Glutamatergic neuron (in vitro differentiated cells): ENCODE measurements at regions not wholly inside any gene's neighbourhood (a gene's known extent, or its start where the extent isn't known, plus 50 kb on each side); places are given as distances from the start of the nearest gene placed in this dataset.
"Not testable (repeated sequence)": the region's sequence is repeated elsewhere in the genome, so short reads cannot be mapped to it uniquely, and the experiment has no call there.

Source experiments
- DNase-seq: peaks from one replicate; pipeline ENCODE4 v3.0.0; 2022
- H3K27ac Mint-ChIP-seq: one replicate; pipeline ENCODE4 v1.8.0; 2020; ENCODE audit warnings: mild to moderate bottlenecking, mixed read lengths, inconsistent platforms; ENCODE audit not compliant: unreplicated experiment
- H3K27me3 Mint-ChIP-seq: one replicate; pipeline ENCODE4 v1.8.0; 2020; ENCODE audit warnings: mild to moderate bottlenecking, moderate library complexity, mixed read lengths, inconsistent platforms; ENCODE audit not compliant: unreplicated experiment
- H3K36me3 Mint-ChIP-seq: one replicate; pipeline ENCODE4 v1.8.0; 2020; ENCODE audit warnings: mild to moderate bottlenecking, mixed read lengths, inconsistent platforms; ENCODE audit not compliant: unreplicated experiment
- H3K4me1 Mint-ChIP-seq: one replicate; pipeline ENCODE4 v1.8.0; 2020; ENCODE audit warnings: mild to moderate bottlenecking, low read depth, mixed read lengths, inconsistent platforms; ENCODE audit not compliant: unreplicated experiment
- H3K4me3 Mint-ChIP-seq: one replicate; pipeline ENCODE4 v1.8.0; 2020; ENCODE audit warnings: mild to moderate bottlenecking, mixed read lengths, inconsistent platforms; ENCODE audit not compliant: unreplicated experiment
- H3K9me3 Mint-ChIP-seq: one replicate; pipeline ENCODE4 v1.8.0; 2020; ENCODE audit warnings: mild to moderate bottlenecking, moderate library complexity, mixed read lengths, inconsistent platforms; ENCODE audit not compliant: unreplicated experiment
- TF ChIP-seq, protein P1 (sequence below): fragments of 200-600 bp; sonication (generic); IDR thresholded peaks from one replicate; pipeline ENCODE4 v1.5.0; 2021; ENCODE audit not compliant: partially characterized antibody, unreplicated experiment

DNA sequence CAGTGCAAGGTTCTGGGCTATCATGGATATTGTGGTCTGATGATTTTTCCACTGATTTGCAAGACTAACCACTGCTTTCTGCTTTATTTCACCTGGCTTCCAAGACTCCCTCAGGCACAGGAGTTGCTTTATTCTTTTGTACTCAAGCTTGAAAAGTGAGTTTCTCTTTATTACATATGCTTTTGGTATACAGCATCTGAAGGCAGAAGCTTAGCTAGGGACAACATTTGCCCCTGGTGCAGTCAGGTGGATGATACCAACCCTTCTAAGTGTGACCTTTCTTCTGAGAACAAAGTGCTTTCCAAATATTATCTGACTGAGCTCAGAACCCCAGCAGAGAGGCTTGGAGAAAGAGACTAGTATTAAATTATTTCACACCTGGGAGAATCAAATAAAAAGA lies 94.0 kb upstream of the PHACTR1 start:
- Mint-ChIP-seq H3K4me3 (no peak overlapping the region), H3K27ac (no peak overlapping the region), H3K4me1 (no peaks in the 10 kb centered on the region), H3K27me3 (no peaks in the 10 kb centered on the region), H3K36me3 (no peaks in the 10 kb centered on the region), H3K9me3 (no peaks in the 10 kb centered on the region)
- no peak for DNase-seq
- TF ChIP-seq, protein P1, sequence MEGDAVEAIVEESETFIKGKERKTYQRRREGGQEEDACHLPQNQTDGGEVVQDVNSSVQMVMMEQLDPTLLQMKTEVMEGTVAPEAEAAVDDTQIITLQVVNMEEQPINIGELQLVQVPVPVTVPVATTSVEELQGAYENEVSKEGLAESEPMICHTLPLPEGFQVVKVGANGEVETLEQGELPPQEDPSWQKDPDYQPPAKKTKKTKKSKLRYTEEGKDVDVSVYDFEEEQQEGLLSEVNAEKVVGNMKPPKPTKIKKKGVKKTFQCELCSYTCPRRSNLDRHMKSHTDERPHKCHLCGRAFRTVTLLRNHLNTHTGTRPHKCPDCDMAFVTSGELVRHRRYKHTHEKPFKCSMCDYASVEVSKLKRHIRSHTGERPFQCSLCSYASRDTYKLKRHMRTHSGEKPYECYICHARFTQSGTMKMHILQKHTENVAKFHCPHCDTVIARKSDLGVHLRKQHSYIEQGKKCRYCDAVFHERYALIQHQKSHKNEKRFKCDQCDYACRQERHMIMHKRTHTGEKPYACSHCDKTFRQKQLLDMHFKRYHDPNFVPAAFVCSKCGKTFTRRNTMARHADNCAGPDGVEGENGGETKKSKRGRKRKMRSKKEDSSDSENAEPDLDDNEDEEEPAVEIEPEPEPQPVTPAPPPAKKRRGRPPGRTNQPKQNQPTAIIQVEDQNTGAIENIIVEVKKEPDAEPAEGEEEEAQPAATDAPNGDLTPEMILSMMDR: no peak

DNA sequence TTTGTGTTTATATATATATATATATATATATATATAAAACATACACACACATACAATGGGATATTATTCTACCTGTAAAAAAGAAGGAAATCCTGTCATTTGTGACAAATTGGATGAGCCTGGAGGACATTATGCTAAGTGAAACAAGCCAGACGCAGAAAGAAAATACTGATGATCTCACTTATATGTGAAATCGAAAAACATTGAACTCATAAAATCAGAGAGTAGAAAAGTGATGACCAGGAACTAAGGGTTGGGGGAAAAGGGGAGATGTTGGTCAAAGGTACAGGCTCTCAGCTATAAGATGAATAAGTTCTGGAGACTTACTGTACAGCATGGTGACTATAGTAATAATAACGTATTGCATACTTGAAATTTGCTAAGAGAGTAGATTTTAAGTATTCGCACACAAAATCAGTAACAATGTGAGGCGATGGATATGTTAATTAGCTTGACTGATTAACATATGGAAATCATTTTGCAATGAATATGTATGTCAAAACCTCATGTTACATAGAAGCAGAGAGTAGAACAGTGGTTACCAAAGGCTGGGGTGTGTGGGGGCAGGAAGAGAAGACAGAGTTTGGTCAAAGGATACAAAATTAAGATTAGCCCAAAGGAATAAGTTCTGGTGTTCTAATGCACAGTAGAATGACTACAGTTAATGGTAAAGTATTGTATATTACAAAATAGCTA lies 92.3 kb upstream of the PHACTR1 start:
- H3K36me3 Mint-ChIP-seq: no peaks in the 10 kb centered on the region
- no peak overlapping the region for H3K27ac Mint-ChIP-seq
- no peaks in the 10 kb centered on the region for H3K4me1 Mint-ChIP-seq
- DNase-seq: no peak
- TF ChIP-seq, protein P1: no peak
- no peaks in the 10 kb centered on the region for H3K9me3 Mint-ChIP-seq
- no peak overlapping the region for H3K4me3 Mint-ChIP-seq
- no peaks in the 10 kb centered on the region for H3K27me3 Mint-ChIP-seq

DNA sequence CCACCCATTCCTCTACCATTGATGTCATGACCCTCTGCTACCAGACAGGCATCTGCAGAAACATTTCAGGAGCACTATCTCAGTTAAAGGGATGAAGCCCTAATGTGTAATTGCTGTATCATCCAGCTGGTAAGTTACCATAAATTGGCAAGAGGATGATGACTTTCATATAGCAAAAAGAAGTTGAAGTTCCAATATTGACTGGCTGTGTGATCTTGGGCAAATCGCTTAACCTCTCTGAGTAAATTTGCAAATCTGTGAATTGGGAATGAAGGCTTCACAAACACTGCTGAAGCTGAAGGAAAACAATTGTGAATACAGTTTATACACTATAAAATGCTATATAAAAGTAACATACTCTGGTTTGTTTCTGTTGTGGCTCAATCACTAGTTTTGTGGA lies 89.5 kb upstream of the PHACTR1 start:
- no peaks in the 10 kb centered on the region for H3K36me3 Mint-ChIP-seq
- DNase-seq: no peak
- TF ChIP-seq, protein P1: no peak
- H3K4me1 Mint-ChIP-seq: no peaks in the 10 kb centered on the region
- H3K9me3 Mint-ChIP-seq: no peaks in the 10 kb centered on the region
- H3K27ac Mint-ChIP-seq: no peak overlapping the region
- no peaks in the 10 kb centered on the region for H3K27me3 Mint-ChIP-seq
- H3K4me3 Mint-ChIP-seq: no peak overlapping the region

DNA sequence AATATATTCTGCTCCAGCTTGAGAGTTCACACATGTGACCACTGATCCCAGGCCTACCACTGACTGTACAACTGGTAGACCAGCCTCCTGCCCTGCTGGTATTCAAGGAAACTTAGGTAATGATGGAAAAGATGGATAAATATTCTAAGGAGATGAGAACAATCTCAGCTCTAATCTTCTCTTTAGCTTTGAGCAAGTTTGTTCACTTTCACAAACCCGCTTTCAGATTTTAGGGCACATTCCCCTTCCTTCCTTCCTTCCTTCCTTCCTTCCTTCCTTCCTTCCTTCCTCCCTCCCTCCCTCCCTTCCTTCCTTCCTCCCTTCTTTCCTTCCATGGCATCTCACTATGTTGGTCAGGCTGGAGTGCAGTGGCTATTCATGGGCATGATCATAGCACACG lies 88.2 kb upstream of the PHACTR1 start:
- no peak for DNase-seq
- Mint-ChIP-seq H3K27me3 (no peaks in the 10 kb centered on the region), H3K4me3 (no peak overlapping the region), H3K4me1 (no peaks in the 10 kb centered on the region), H3K36me3 (no peaks in the 10 kb centered on the region), H3K27ac (no peak overlapping the region), H3K9me3 (no peaks in the 10 kb centered on the region)
- TF ChIP-seq, protein P1: no peak

DNA sequence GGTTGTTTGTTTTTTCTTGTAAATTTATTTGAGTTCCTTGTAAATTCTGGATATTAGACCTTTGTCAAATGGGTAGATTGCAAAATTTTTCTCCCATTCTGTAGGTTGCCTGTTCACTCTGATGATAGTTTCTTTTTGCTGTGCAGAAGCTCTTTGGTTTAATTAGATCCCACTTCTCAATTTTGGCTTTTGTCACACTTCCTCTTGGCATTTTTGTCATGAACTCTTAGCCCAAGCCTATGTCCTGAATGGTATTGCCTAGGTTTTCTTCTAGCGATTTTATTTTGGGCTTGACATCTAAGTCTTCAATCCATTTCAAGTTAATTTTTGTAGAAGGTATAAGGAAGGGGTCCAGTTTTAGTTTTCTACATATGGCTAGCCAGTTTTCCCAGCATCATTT lies 82.8 kb upstream of the PHACTR1 start:
- H3K4me3 Mint-ChIP-seq, H3K9me3 Mint-ChIP-seq, H3K4me1 Mint-ChIP-seq, H3K27me3 Mint-ChIP-seq, H3K27ac Mint-ChIP-seq, DNase-seq: not testable (repeated sequence)
- peaks cover 11% of the 10 kb centered on the region for H3K36me3 Mint-ChIP-seq
